GM06990 (cell line): ENCODE measurements at regions not wholly inside any gene's neighbourhood (a gene's known extent, or its start where the extent isn't known, plus 50 kb on each side); places are given as distances from the start of the nearest gene placed in this dataset.

Experiments
- DNase-seq: peaks from one replicate; pipeline ENCODE4 v3.0.0-alpha.2; 2011; ENCODE audit not compliant: insufficient read length; ENCODE audit errors: extremely low read depth
- H3K27me3 ChIP-seq: replicated peaks from 2 replicates; pipeline ENCODE4 v1.6.0; 2011; ENCODE audit warnings: low read length; ENCODE audit not compliant: control insufficient read depth, insufficient read depth
- H3K36me3 ChIP-seq: 2 replicates; pipeline ENCODE4 v1.5.1; 2011; ENCODE audit warnings: low read length; ENCODE audit not compliant: control insufficient read depth, insufficient read depth
- H3K4me3 ChIP-seq: replicated peaks from 2 replicates; pipeline ENCODE4 v1.5.1; 2011; ENCODE audit warnings: low read depth, mild to moderate bottlenecking, control low read depth, low read length
- TF ChIP-seq, protein P1 (sequence below): IDR thresholded peaks from 2 replicates; pipeline ENCODE4 v1.5.1; 2011; ENCODE audit warnings: low read length, control low read depth, mild to moderate bottlenecking, inconsistent platforms; ENCODE audit not compliant: insufficient read depth, poor library complexity, severe bottlenecking

GRCh38 chr5:107271682-107272350 lies 398.9 kb downstream of the EFNA5 start:
- DNase-seq = no peak
- Histone ChIP-seq H3K27me3 (no peaks in the 10 kb centered on the region; the same call in 1 of the 2 replicates), H3K4me3 (no peak overlapping the region), H3K36me3 (no peaks in the 10 kb centered on the region)
- TF ChIP-seq, protein P1, sequence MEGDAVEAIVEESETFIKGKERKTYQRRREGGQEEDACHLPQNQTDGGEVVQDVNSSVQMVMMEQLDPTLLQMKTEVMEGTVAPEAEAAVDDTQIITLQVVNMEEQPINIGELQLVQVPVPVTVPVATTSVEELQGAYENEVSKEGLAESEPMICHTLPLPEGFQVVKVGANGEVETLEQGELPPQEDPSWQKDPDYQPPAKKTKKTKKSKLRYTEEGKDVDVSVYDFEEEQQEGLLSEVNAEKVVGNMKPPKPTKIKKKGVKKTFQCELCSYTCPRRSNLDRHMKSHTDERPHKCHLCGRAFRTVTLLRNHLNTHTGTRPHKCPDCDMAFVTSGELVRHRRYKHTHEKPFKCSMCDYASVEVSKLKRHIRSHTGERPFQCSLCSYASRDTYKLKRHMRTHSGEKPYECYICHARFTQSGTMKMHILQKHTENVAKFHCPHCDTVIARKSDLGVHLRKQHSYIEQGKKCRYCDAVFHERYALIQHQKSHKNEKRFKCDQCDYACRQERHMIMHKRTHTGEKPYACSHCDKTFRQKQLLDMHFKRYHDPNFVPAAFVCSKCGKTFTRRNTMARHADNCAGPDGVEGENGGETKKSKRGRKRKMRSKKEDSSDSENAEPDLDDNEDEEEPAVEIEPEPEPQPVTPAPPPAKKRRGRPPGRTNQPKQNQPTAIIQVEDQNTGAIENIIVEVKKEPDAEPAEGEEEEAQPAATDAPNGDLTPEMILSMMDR = no peak

DNA sequence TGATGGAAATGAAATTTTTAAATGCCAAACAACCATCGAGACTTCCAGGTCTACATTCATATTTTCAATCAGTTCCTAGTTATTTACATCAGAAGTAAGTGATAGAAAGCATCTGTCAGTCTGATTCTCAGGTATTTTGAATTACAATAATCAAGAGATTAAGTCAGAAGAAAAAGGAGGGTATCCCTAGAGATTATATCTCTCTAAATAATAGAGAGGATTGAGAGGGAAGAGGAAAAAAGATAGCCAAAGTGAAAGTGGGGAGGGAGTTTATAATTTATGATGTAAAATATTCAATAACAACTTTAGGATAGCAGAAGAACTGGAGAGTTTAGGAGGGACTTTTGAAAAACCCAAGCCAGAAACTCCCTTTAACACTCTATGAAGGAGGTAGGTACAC lies 400.2 kb downstream of the EFNA5 start:
- Histone ChIP-seq H3K36me3 (no peaks in the 10 kb centered on the region), H3K27me3 (no peaks in the 10 kb centered on the region; the same call in 1 of the 2 replicates), H3K4me3 (no peak overlapping the region)
- no peak for DNase-seq
- TF ChIP-seq, protein P1 = no peak

DNA sequence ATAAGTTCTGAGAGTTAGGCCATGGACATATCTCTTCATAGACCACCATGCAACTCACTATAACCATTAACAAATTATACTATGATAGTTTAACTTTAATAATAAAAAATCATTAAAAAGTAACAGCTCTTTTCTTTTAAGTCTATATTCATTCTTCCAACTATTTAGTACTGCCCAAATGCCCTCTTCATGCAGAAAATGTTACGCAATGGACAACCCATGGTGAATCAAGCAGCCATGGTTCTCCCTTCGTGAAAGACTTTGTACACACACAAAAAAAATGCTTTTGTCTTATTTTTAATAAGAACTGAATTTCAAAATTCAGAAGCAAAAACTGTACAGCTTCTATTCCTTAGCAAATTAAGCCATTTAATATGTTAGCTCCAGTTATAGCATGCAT lies 401.1 kb downstream of the EFNA5 start:
- no peak overlapping the region for H3K4me3 ChIP-seq
- H3K27me3 ChIP-seq = no peaks in the 10 kb centered on the region; the same call in 1 of the 2 replicates
- no peaks in the 10 kb centered on the region for H3K36me3 ChIP-seq
- no peak for DNase-seq
- TF ChIP-seq, protein P1 = no peak

DNA sequence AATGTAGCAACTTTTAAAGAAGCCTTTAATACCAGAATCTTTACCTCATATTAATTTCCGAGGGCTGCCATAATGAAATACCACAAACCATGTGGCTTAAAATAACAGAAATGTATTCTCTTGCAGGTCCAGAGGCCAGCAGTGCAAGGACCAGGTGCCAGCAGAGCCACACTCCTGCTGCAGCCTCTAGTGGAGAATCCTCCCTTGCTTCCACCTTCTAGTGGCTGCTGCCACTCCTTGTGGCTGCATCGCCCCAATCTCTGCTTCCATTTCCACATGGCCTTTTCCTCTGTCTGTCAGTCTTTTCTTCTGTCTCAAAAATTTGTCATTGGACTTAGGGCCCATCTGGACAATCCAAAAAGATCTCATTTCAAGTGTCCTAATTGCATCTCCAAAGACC lies 401.5 kb downstream of the EFNA5 start:
- H3K36me3 ChIP-seq = no peaks in the 10 kb centered on the region
- DNase-seq = no peak

GRCh38 chr5:107268241-107268640 lies 402.5 kb downstream of the EFNA5 start:
- DNase-seq = no peak
- H3K4me3 ChIP-seq = no peak overlapping the region
- no peaks in the 10 kb centered on the region; the same call in 1 of the 2 replicates for H3K27me3 ChIP-seq
- H3K36me3 ChIP-seq = no peaks in the 10 kb centered on the region
- TF ChIP-seq, protein P1 = no peak

More for the DNA sequence above, 401.5 kb downstream of the EFNA5 start:
- Histone ChIP-seq H3K4me3 (no peak overlapping the region), H3K27me3 (no peaks in the 10 kb centered on the region; the same call in 1 of the 2 replicates)
- TF ChIP-seq, protein P1 = no peak

DNA sequence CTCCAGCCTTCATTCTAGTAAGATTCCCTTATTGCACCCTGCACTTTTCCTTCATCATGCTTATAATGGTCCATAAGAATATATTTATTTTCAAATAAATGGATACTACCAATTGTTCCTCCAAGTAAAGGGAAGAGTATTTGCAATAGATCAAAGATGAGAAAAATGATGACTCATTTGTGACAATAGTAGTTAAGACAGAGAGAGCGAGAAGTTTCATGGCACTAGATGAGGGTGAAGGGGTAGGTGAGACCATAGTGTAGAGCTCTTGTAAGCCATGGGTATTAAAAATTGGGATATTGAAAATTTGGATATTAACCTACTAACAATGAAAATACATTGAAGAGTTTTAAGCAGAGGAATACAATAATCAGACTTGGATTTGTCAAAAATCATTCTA lies 404.6 kb downstream of the EFNA5 start:
- Histone ChIP-seq H3K27me3 (no peaks in the 10 kb centered on the region; the same call in 1 of the 2 replicates), H3K36me3 (no peaks in the 10 kb centered on the region), H3K4me3 (no peak overlapping the region)
- no peak for DNase-seq
- TF ChIP-seq, protein P1 = no peak
